HG03060 (cell line): ENCODE measurements at regions not wholly inside any gene's neighbourhood (a gene's known extent, or its start where the extent isn't known, plus 50 kb on each side); places are given as distances from the start of the nearest gene placed in this dataset.

Experiments
- ATAC-seq: cut with Tn5 transposase; IDR thresholded peaks from one replicate; pipeline ENCODE4 v1.9.1; 2021; ENCODE audit warnings: low read depth, moderate number of reproducible peaks; ENCODE audit not compliant: unreplicated experiment

- ATAC-seq, result no peak
Measured at GRCh38 chr12:74292351-74293194, 245.1 kb upstream of the ATXN7L3B start.

GRCh38 chr12:74293689-74294131, 243.9 kb upstream of the ATXN7L3B start:
- ATAC-seq, result no peak

GRCh38 chr12:74317078-74317601, 220.5 kb upstream of the ATXN7L3B start:
- no peak for ATAC-seq

GRCh38 chr12:74317741-74318140, 219.9 kb upstream of the ATXN7L3B start:
- ATAC-seq, result no peak

- no peak for ATAC-seq
Measured at GRCh38 chr12:74319886-74320285, 217.7 kb upstream of the ATXN7L3B start.

- no peak for ATAC-seq
Measured at GRCh38 chr12:74321381-74321780, 216.3 kb upstream of the ATXN7L3B start.

GRCh38 chr12:74322792-74323191, 214.8 kb upstream of the ATXN7L3B start:
- ATAC-seq, result no peak

- ATAC-seq, result no peak
Measured at GRCh38 chr12:74328623-74329022, 209.0 kb upstream of the ATXN7L3B start.

GRCh38 chr12:74334780-74335179, 202.9 kb upstream of the ATXN7L3B start:
- ATAC-seq, result no peak

- ATAC-seq, result no peak
Measured at GRCh38 chr12:74337951-74338350, 199.7 kb upstream of the ATXN7L3B start.

GRCh38 chr12:74339211-74339610, 198.4 kb upstream of the ATXN7L3B start:
- no peak for ATAC-seq

- ATAC-seq, result no peak
Measured at GRCh38 chr12:74349925-74350324, 187.7 kb upstream of the ATXN7L3B start.

- peak; percentile 77 for ATAC-seq
Measured at GRCh38 chr12:74365178-74365964, 172.3 kb upstream of the ATXN7L3B start.

GRCh38 chr12:74370608-74371216, 166.9 kb upstream of the ATXN7L3B start:
- ATAC-seq, result no peak

GRCh38 chr12:74379114-74379513, 158.5 kb upstream of the ATXN7L3B start:
- ATAC-seq, result no peak

- ATAC-seq, result no peak
Measured at GRCh38 chr12:74381958-74382357, 155.7 kb upstream of the ATXN7L3B start.

- ATAC-seq, result no peak
Measured at GRCh38 chr12:74382983-74383382, 154.7 kb upstream of the ATXN7L3B start.

GRCh38 chr12:74391283-74391682, 146.4 kb upstream of the ATXN7L3B start:
- ATAC-seq, result no peak

GRCh38 chr12:74393272-74393671, 144.4 kb upstream of the ATXN7L3B start:
- ATAC-seq, result no peak

GRCh38 chr12:74394647-74395046, 143.0 kb upstream of the ATXN7L3B start:
- no peak for ATAC-seq

GRCh38 chr12:74401035-74401434, 136.6 kb upstream of the ATXN7L3B start:
- no peak for ATAC-seq
